ENCODE measurements at regions not wholly inside any gene's neighbourhood (a gene's known extent, or its start where the extent isn't known, plus 50 kb on each side); places are given as distances from the start of the nearest gene placed in this dataset.

DNA sequence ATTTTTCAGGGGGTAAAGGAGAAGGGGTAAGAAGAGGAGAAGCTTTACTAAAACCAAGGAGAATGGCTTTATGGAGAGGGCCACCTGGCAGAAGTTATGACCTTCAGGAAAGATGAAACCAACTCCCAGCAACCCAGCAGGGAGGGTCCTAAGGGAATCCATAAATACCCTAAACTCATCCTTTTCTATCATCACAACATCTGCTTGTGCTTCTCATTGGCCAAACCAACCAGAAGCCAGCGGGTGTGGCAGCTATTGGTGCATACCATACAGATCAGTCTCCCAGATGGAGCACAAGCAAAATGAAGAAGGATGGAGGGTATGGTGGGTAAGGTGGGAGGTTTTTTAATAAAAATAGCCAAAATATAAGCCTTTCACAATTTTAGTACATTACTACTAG lies 58.5 kb upstream of the ARSJ start:
- TF ChIP-seq POLR2A (IDR thresholded peaks at IDR 0.05), result no peak
- TF ChIP-seq, protein P1, sequence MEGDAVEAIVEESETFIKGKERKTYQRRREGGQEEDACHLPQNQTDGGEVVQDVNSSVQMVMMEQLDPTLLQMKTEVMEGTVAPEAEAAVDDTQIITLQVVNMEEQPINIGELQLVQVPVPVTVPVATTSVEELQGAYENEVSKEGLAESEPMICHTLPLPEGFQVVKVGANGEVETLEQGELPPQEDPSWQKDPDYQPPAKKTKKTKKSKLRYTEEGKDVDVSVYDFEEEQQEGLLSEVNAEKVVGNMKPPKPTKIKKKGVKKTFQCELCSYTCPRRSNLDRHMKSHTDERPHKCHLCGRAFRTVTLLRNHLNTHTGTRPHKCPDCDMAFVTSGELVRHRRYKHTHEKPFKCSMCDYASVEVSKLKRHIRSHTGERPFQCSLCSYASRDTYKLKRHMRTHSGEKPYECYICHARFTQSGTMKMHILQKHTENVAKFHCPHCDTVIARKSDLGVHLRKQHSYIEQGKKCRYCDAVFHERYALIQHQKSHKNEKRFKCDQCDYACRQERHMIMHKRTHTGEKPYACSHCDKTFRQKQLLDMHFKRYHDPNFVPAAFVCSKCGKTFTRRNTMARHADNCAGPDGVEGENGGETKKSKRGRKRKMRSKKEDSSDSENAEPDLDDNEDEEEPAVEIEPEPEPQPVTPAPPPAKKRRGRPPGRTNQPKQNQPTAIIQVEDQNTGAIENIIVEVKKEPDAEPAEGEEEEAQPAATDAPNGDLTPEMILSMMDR (IDR thresholded peaks at IDR 0.05), result no peak

Measured in testis (tissue), 2 donors.